H1 (cell line): ENCODE measurements at regions not wholly inside any gene's neighbourhood (a gene's known extent, or its start where the extent isn't known, plus 50 kb on each side); places are given as distances from the start of the nearest gene placed in this dataset.

Experiments used
- BACH1 ChIP-seq: IDR thresholded peaks from 2 replicates; pipeline ENCODE4 v1.6.1; 2012; ENCODE audit warnings: low read length, improper control_type of control experiment
- BCL11A ChIP-seq, 2 experiments: IDR thresholded peaks; one replicate each; pipeline ENCODE4 v1.6.1; 2011; ENCODE audit warnings: low read depth in 2 of 2, low read length in 2 of 2, mild to moderate bottlenecking in 2 of 2
- CHD7 ChIP-seq: fragments of 300-600 bp; sonication (generic); IDR thresholded peaks from 2 replicates; pipeline ENCODE4 v1.7.1; 2012; ENCODE audit warnings: low read length, moderate library complexity, mild to moderate bottlenecking, inconsistent platforms; ENCODE audit not compliant: insufficient replicate concordance
- E2F6 ChIP-seq: IDR thresholded peaks from 2 replicates; pipeline ENCODE4 v1.6.1; 2012; ENCODE audit warnings: inconsistent platforms
- FOSL1 ChIP-seq: IDR thresholded peaks from 2 replicates; pipeline ENCODE4 v1.6.1; 2011; ENCODE audit warnings: mild to moderate bottlenecking, low read depth, low read length, moderate library complexity; ENCODE audit not compliant: insufficient read depth
- GABPA ChIP-seq: IDR thresholded peaks from 2 replicates; pipeline ENCODE4 v1.6.1; 2011; ENCODE audit warnings: mild to moderate bottlenecking, low read length, moderate library complexity, borderline replicate concordance; ENCODE audit not compliant: insufficient read depth
- NANOG ChIP-seq: IDR thresholded peaks from 2 replicates; pipeline ENCODE4 v1.6.1; 2011; ENCODE audit warnings: low read length, low read depth, mild to moderate bottlenecking, inconsistent platforms; ENCODE audit not compliant: insufficient read depth, poor library complexity, severe bottlenecking
- RNF2 ChIP-seq: fragments of 200-900, 300-1000 bp; sonication (generic); IDR thresholded peaks from 2 replicates; pipeline ENCODE4 v1.7.1; 2016; ENCODE audit warnings: borderline replicate concordance, low read depth, mild to moderate bottlenecking, antibody characterized with exemption, low read length; ENCODE audit not compliant: poor library complexity, severe bottlenecking; ENCODE audit errors: missing control alignments
- RXRA ChIP-seq: IDR thresholded peaks from 2 replicates; pipeline ENCODE4 v1.6.1; 2011; ENCODE audit warnings: low read depth, mild to moderate bottlenecking, low read length, moderate library complexity; ENCODE audit not compliant: insufficient read depth
- SIX5 ChIP-seq: IDR thresholded peaks from 2 replicates; pipeline ENCODE4 v1.6.1; 2011; ENCODE audit warnings: mild to moderate bottlenecking, low read depth, low read length
- TAF1 ChIP-seq: IDR thresholded peaks from 2 replicates; pipeline ENCODE4 v1.6.1; 2011; ENCODE audit warnings: mild to moderate bottlenecking, low read depth, low read length

- no peak for TF ChIP-seq CHD7
- no peak for TF ChIP-seq NANOG
- TF ChIP-seq RNF2, result no peak
- no peak for TF ChIP-seq SIX5
- no peak for TF ChIP-seq BACH1
- no peak for TF ChIP-seq TAF1
- no peak for TF ChIP-seq BCL11A (IDR thresholded peaks at IDR 0.05; ENCODE audit: low read depth in 2 of 2, low read length in 2 of 2)
- TF ChIP-seq FOSL1, result no peak
- TF ChIP-seq E2F6, result no peak
- no peak for TF ChIP-seq GABPA
- no peak for TF ChIP-seq RXRA
These were observed 706.8 kb upstream of the ANO3 start (continued) for GRCh38 chr11:25625094-25625493.
